HG03039 (cell line): ENCODE measurements at regions not wholly inside any gene's neighbourhood (a gene's known extent, or its start where the extent isn't known, plus 50 kb on each side); places are given as distances from the start of the nearest gene placed in this dataset.

Experiments
- ATAC-seq: cut with Tn5 transposase; IDR thresholded peaks from one replicate; pipeline ENCODE4 v1.9.1; 2021; ENCODE audit warnings: mild to moderate bottlenecking, moderate library complexity; ENCODE audit not compliant: unreplicated experiment

GRCh38 chr9:88809355-88810161 is 181.7 kb upstream of the S1PR3 start:
- no peak for ATAC-seq

- ATAC-seq, result no peak
Observed at GRCh38 chr9:88810826-88811225, 180.4 kb upstream of the S1PR3 start.

- no peak for ATAC-seq
Observed at GRCh38 chr9:88811511-88811910, 179.8 kb upstream of the S1PR3 start.

GRCh38 chr9:88812938-88813637 is 178.2 kb upstream of the S1PR3 start:
- ATAC-seq, result no peak

GRCh38 chr9:88813638-88814209 is 177.5 kb upstream of the S1PR3 start:
- ATAC-seq, result no peak

DNA sequence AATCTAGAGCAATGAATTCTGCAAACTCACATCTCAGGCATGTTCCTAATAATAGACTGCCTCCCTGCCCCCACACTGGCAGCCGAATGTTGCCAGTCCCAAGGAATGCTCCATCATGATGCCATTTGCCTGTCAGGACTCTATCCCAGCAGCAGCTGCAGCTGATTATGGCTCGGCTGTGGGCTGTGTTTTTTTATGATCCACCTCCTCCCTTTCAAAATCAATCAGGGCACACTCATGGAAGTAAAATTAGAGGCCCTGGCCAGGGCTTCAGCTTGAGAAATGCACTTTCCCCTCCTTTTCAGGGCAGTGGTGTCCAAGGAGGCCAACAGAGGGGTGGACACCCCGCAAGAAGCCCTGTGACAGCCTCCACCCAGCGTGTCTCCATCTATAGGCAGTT is 176.7 kb upstream of the S1PR3 start:
- ATAC-seq, result no peak

- ATAC-seq, result no peak
Observed at GRCh38 chr9:88816141-88816540, 175.1 kb upstream of the S1PR3 start.

DNA sequence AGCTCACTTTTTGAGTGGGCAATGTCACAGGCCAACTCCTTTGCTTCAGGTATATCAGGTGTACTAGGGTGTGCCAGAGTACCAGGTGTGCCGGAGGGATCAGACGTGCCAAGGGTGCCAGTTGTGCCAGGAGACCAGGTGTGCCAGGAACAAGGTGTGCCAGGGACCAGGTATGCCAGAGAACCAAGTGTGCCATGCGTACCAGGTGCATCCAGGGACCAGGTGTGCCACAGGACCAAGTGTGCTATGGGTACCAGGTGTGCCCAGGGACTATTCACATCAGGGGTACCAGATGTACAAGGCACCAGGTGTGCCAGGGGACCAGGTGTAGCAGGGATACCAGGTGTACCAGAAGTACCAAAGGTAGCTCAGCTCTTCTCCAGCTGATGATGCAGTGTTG is 174.7 kb upstream of the S1PR3 start:
- no peak for ATAC-seq

GRCh38 chr9:88817628-88818027 is 173.6 kb upstream of the S1PR3 start:
- ATAC-seq, result no peak

GRCh38 chr9:88818495-88819201 is 172.6 kb upstream of the S1PR3 start:
- no peak for ATAC-seq

DNA sequence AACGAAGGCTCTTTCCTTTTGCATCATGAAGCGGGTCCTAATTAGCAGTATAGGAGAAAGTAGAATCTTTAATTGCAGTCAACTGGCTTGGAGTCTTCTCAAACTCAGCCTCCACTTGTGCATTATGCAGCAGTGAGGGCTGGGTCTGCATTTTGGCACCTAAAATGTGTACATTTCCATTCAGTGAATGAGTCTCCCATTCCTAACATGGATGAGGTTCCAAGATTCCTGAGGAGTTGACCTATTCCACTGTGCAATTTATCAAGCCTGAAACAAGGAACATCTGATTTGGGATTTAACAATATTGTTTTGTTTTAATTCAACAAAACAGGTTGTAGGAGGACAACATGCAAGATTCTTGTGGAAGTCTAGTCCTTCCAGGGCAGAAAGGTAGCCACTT is 171.8 kb upstream of the S1PR3 start:
- no peak for ATAC-seq

DNA sequence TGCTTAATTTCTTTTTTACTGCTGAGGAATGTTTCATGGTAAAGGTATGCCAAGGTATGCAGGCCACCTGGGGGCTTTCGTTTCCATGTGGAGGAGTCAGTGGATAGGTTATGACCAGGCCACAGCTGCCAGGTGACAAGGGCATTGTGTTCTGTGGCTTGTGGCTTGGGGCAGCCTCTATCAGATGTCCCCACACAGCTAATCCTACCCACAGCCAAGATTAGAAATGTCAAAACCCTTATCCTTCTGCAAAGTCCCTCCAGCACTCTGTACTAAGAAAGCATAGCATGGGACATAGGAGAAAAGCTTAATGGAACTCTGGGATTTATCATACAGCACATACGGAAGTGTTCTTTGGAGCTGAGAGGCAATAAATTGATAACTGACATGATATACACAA is 171.2 kb upstream of the S1PR3 start:
- ATAC-seq, result no peak

GRCh38 chr9:88821033-88821745 is 170.1 kb upstream of the S1PR3 start:
- no peak for ATAC-seq

GRCh38 chr9:88821746-88822106 is 169.5 kb upstream of the S1PR3 start:
- no peak for ATAC-seq

GRCh38 chr9:88824711-88825110 is 166.6 kb upstream of the S1PR3 start:
- ATAC-seq, result no peak

DNA sequence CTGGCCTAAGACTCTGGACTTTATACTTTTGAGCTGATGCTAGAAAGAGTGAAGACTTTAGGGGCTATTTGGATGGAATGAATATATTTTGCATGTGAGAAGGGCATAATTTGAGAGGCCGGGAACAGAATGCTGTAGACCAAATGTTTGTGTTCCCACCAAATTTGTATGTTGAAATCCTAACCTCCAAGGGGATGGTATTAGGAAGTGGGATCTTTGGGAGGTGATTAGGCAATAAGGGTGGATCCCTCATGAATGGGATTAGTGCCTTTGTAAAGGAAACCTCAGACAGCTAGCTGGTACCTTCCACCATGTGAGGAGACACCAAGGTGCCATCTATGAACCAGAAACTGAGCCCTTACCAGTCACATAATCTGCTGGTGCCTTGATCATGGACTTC is 165.1 kb upstream of the S1PR3 start:
- ATAC-seq, result no peak

DNA sequence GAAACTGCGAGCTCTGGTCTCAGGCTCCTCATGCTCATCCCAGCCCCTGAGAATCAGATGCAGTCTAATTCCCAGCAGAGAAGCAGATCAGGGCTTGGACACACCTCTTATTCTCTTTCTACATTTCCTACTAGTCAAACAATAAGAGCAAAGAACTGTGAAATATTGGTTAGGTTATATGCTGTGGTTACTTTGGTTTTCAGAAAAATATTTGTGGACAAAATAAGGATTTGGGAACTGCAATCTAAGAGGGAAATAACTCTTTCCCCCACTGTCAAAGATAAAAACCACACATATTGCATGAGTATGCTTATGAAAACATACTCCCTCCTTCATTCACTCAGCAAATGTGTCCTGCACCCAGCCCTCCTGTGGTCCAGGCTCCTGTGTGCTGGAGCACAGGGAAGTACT is 164.5 kb upstream of the S1PR3 start:
- no peak for ATAC-seq

GRCh38 chr9:88828018-88828417 is 163.2 kb upstream of the S1PR3 start:
- no peak for ATAC-seq

- ATAC-seq, result no peak
Observed at GRCh38 chr9:88828492-88828974, 162.7 kb upstream of the S1PR3 start.

DNA sequence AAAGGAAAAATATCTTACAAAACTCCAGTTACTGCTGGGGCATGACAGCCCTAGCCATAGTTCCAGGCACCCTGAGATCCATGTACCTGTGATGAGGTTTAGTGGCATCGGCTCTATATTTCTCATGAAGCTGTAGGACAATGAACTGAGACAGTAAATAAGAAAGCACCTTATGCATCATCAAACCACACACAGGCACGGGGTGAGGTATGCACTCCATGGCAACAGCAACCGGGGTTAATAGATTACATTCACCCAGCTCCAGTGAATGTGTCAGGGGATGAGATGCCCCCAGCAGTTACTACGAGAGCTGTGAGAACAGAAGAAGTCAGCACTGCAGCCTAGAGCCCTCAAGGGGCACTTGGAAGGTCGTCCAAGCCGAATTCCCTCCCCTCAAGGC is 162.0 kb upstream of the S1PR3 start:
- peak; percentile 77 for ATAC-seq
